ENCODE measurements at regions not wholly inside any gene's neighbourhood (a gene's known extent, or its start where the extent isn't known, plus 50 kb on each side); places are given as distances from the start of the nearest gene placed in this dataset.
A peak's percentile ranks its signal among the peaks of the same experiment; 100 is the strongest.

DNA sequence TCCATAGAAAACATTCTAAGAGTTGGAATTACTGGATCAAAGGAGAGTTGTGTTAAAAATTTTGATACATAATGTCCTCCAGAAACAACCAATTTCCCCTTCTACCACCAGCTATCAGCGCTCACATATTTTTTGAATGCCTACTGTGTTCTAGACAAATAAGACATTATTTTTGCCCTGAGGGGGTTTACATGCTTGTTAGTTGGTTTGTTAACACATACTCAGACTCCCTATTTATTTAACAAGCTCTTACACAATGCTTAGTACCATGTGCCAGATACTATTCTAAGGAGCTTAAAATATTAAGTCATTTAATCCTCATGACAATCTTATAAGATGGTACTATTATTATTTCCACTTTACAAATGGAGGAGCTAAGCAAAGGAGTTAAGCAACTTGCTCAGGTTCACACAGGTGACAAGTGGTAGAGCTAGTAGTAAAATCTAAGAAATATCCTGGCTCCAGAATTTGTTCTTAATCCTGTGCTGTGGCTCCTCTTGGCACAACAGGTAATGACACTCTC lies 194.2 kb downstream of the UTP18 start:
- TF ChIP-seq, protein P1, sequence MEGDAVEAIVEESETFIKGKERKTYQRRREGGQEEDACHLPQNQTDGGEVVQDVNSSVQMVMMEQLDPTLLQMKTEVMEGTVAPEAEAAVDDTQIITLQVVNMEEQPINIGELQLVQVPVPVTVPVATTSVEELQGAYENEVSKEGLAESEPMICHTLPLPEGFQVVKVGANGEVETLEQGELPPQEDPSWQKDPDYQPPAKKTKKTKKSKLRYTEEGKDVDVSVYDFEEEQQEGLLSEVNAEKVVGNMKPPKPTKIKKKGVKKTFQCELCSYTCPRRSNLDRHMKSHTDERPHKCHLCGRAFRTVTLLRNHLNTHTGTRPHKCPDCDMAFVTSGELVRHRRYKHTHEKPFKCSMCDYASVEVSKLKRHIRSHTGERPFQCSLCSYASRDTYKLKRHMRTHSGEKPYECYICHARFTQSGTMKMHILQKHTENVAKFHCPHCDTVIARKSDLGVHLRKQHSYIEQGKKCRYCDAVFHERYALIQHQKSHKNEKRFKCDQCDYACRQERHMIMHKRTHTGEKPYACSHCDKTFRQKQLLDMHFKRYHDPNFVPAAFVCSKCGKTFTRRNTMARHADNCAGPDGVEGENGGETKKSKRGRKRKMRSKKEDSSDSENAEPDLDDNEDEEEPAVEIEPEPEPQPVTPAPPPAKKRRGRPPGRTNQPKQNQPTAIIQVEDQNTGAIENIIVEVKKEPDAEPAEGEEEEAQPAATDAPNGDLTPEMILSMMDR (IDR thresholded peaks at IDR 0.05) = no peak
- Histone ChIP-seq H3K4me1 (no peaks in the 10 kb centered on the region), H3K4me3 (no peak overlapping the region), H3K9me3 (no peaks in the 10 kb centered on the region), H3K27me3 (ENCODE audit: insufficient read depth in 3 of 3, low read length in 2 of 3) (no peaks in the 10 kb centered on the region), H3K27ac (no peak overlapping the region), H3K36me3 (ENCODE audit: insufficient read depth in 1 of 2, low read depth in 1 of 2) (no peaks in the 10 kb centered on the region)
- no peak for ATAC-seq
- intact Hi-C loops (cut with DNase I) = no loop called here
- WGBS, 3 donors = 89 to 95% (median 89%) methylated on average over 1 of the region's 1 CpG
- no peak for DNase-seq

GRCh38 chr17:51455211-51455610 lies 194.9 kb downstream of the UTP18 start:
- intact Hi-C loops (cut with DNase I) = loop anchor here in 1 of 2 donors (5.0 kb wide), 1 partner anchor 82 kb away; no protein-coding TSS in a partner anchor

DNA sequence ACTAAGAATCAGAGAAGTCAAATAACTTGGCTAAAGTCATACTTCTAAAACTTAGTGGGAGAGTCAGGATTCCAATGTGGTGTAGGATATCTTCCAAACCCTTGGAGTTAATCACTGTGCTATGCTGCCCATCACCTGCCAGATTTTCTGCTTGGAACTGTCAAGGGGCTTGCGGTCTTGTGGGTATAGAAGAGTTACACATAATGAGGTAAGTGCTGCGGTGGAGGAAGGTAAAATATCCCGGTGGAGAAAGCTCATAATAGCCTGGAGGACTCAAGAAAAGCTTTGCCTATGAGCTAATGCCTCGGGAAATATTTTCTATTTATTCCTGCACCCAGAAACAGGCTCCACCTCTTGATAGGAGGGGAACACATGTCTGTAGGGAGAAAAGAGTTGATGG lies 195.6 kb downstream of the UTP18 start:
- 48 to 62% (median 60%) methylated on average over 4 of the region's 4 CpGs for WGBS, 3 donors

More at GRCh38 chr17:51455211-51455610, 194.9 kb downstream of the UTP18 start:
- TF ChIP-seq, protein P1 (IDR thresholded peaks at IDR 0.05) = no peak
- no peak overlapping the region for H3K27ac ChIP-seq
- no peaks in the 10 kb centered on the region for H3K36me3 ChIP-seq (ENCODE audit: insufficient read depth in 1 of 2, low read depth in 1 of 2)
- no peaks in the 10 kb centered on the region for H3K9me3 ChIP-seq
- DNase-seq (no peak), ATAC-seq (no peak)
- no peak overlapping the region for H3K4me3 ChIP-seq
- no peaks in the 10 kb centered on the region for H3K27me3 ChIP-seq (ENCODE audit: insufficient read depth in 3 of 3, low read length in 2 of 3)
- no peaks in the 10 kb centered on the region for H3K4me1 ChIP-seq

GRCh38 chr17:51456942-51457341 lies 196.6 kb downstream of the UTP18 start:
- H3K4me3 ChIP-seq = no peak overlapping the region
- 38 to 61% (median 38%) methylated on average over 1 of the region's 1 CpG for WGBS, 3 donors
- H3K27me3 ChIP-seq (ENCODE audit: insufficient read depth in 3 of 3, low read length in 2 of 3) = no peaks in the 10 kb centered on the region
- H3K4me1 ChIP-seq = no peaks in the 10 kb centered on the region
- no peak for ATAC-seq
- H3K36me3 ChIP-seq (ENCODE audit: insufficient read depth in 1 of 2, low read depth in 1 of 2) = no peaks in the 10 kb centered on the region
- DNase-seq = no peak
- H3K9me3 ChIP-seq = no peaks in the 10 kb centered on the region
- intact Hi-C loops (cut with DNase I) = loop anchor here in 1 of 2 donors (5.0 kb wide), 1 partner anchor 80 kb away; no protein-coding TSS in a partner anchor
- no peak overlapping the region for H3K27ac ChIP-seq
- TF ChIP-seq, protein P1 (IDR thresholded peaks at IDR 0.05) = no peak

More for the DNA sequence above, 195.6 kb downstream of the UTP18 start:
- intact Hi-C loops (cut with DNase I) = loop anchor here in 1 of 2 donors (5.0 kb wide), 1 partner anchor 81 kb away; no protein-coding TSS in a partner anchor
- DNase-seq = no peak
- Histone ChIP-seq H3K36me3 (ENCODE audit: insufficient read depth in 1 of 2, low read depth in 1 of 2) (no peaks in the 10 kb centered on the region), H3K4me3 (no peak overlapping the region), H3K27ac (no peak overlapping the region), H3K4me1 (no peaks in the 10 kb centered on the region), H3K9me3 (no peaks in the 10 kb centered on the region), H3K27me3 (ENCODE audit: insufficient read depth in 3 of 3, low read length in 2 of 3) (no peaks in the 10 kb centered on the region)
- no peak for ATAC-seq
- TF ChIP-seq, protein P1 (IDR thresholded peaks at IDR 0.05) = no peak

GRCh38 chr17:51461578-51462004 lies 201.2 kb downstream of the UTP18 start:
- TF ChIP-seq, protein P1 (IDR thresholded peaks at IDR 0.05) = peak; percentile 64
- H3K36me3 ChIP-seq (ENCODE audit: insufficient read depth in 1 of 2, low read depth in 1 of 2) = no peaks in the 10 kb centered on the region
- no peak overlapping the region for H3K4me3 ChIP-seq
- H3K4me1 ChIP-seq = no peaks in the 10 kb centered on the region
- peak; percentile 53 to 66 for DNase-seq
- WGBS, 3 donors = 28 to 39% (median 37%) methylated on average over 11 of the region's 11 CpGs
- H3K27me3 ChIP-seq (ENCODE audit: insufficient read depth in 3 of 3, low read length in 2 of 3) = no peaks in the 10 kb centered on the region
- H3K9me3 ChIP-seq = no peaks in the 10 kb centered on the region
- intact Hi-C loops (cut with DNase I) = loop anchor here in 1 of 2 donors (10.0 kb wide), 1 partner anchor 173 kb away; no protein-coding TSS in a partner anchor
- peak; percentile 65 to 84 (median 76) for ATAC-seq
- no peak overlapping the region for H3K27ac ChIP-seq

All from psoas muscle (tissue), 7 donors.